Gastrocnemius medialis (tissue), 4 donors: ENCODE measurements at regions not wholly inside any gene's neighbourhood (a gene's known extent, or its start where the extent isn't known, plus 50 kb on each side); places are given as distances from the start of the nearest gene placed in this dataset.

Experiments
- POLR2A ChIP-seq, 2 donors: fragments of 450-650 bp; IDR thresholded peaks; one replicate each; pipeline ENCODE4 v1.6.1; 2017; ENCODE audit warnings: antibody characterized with exemption in 2 of 2, mild to moderate bottlenecking in 2 of 2, moderate library complexity in 2 of 2
- TF ChIP-seq, protein P1 (sequence below), 5 experiments: fragments of 450-650 bp in 3 of 5; fragments of 200-600 bp in 2 of 5; sonication (generic) in 2 of 5; IDR thresholded peaks in 4 of 5; conservative IDR thresholded peaks in 1 of 5; 1 replicate in 4 of 5; 2 replicates in 1 of 5; pipeline ENCODE4 v1.5.1; 2016 to 2019; ENCODE audit warnings: antibody characterized with exemption in 5 of 5, mild to moderate bottlenecking in 3 of 5, moderate library complexity in 3 of 5

DNA sequence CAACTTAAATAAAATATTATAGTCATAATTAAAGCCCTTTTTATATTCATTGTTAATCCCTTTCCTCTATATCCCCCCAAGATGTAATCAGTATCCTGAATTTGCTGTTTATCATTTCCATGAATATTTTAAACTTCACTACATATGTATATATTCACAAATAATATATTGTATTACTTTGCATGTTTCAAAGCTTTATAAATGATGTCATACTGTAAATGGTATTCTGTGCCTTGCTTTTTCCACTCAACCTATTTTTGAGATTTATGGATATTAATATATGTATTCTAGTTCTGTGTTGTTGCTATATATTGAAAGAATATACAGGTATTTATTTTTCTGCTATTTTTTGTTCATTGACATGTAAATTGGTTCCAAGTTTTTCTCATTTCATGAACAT lies 173.1 kb downstream of the CCDC71L start:
- TF ChIP-seq POLR2A (IDR thresholded peaks at IDR 0.05), result no peak
- TF ChIP-seq, protein P1, sequence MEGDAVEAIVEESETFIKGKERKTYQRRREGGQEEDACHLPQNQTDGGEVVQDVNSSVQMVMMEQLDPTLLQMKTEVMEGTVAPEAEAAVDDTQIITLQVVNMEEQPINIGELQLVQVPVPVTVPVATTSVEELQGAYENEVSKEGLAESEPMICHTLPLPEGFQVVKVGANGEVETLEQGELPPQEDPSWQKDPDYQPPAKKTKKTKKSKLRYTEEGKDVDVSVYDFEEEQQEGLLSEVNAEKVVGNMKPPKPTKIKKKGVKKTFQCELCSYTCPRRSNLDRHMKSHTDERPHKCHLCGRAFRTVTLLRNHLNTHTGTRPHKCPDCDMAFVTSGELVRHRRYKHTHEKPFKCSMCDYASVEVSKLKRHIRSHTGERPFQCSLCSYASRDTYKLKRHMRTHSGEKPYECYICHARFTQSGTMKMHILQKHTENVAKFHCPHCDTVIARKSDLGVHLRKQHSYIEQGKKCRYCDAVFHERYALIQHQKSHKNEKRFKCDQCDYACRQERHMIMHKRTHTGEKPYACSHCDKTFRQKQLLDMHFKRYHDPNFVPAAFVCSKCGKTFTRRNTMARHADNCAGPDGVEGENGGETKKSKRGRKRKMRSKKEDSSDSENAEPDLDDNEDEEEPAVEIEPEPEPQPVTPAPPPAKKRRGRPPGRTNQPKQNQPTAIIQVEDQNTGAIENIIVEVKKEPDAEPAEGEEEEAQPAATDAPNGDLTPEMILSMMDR (IDR thresholded peaks at IDR 0.05 in 4 of 5, conservative IDR thresholded peaks at IDR 0.05 in 1 of 5), result no peak
